ENCODE measurements at regions not wholly inside any gene's neighbourhood (a gene's known extent, or its start where the extent isn't known, plus 50 kb on each side); places are given as distances from the start of the nearest gene placed in this dataset.
"Not testable (repeated sequence)": the region's sequence is repeated elsewhere in the genome, so short reads cannot be mapped to it uniquely, and the experiment has no call there.

GRCh38 chr5:1963358-1963757, 80.6 kb upstream of the IRX4 start:
- no peak for DNase-seq

DNA sequence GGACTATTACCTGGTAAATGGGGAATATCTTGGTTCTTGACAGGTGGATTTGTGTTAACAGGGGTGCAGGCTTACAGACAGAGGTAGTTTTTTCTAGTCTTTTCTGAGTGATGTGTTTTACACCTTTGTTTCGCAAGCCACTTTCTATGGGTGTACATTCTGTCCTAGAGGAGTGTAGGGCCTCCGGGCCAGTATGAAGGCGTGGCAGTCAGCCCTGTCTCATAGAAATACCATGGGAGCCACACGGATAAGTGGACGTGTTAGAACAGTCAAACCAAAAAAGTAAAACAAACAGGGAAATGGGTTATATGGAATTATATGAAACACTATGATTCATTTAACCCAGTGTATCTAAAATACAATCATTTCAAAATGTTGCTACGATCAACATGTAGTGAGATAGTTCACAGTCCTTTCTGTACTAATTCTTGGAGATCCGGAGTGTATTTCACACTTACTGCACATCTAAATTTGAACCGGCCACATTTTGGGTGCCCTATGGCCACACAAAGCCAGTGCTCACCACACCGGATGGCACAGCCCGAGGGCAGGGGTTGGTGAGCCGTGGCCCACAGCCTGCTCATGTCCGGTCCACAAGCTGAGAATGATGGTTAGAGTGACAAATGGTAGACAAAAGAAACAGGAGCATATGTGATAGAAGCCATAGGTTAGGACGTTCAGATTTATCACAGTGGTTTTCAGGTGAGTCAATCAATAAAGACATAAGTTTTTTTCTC, 80.1 kb upstream of the IRX4 start:
- no peak for DNase-seq

GRCh38 chr5:1961952-1962595, 79.3 kb upstream of the IRX4 start:
- DNase-seq = no peak

GRCh38 chr5:1961304-1961946, 78.7 kb upstream of the IRX4 start:
- DNase-seq = no peak

DNA sequence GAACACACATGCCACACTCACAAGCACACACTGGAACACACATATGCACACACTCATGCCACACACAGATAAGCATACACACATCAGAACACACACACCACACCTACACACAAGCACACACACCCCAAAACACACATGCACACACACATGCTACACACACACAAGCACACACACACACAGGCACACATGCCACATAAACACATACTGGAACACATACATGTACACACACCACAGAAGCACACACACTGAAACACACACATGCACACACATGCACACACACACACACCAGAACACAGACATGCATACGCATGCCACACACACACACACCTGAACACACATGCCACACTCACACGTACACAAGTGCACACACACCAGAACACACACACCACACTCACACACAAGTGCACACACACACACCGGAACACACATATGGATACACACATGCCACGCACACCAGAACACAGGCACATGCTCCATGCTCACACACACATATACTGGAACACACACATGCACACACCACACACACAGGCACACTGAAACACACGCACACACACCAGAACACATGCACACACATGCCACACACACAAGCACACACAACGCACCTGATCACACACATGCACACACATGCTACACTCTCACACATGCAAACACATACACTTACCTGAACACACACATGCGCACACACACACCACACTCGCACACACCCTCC, 78.0 kb upstream of the IRX4 start:
- DNase-seq = no peak

GRCh38 chr5:1959725-1960581, 77.2 kb upstream of the IRX4 start:
- DNase-seq = no peak

DNA sequence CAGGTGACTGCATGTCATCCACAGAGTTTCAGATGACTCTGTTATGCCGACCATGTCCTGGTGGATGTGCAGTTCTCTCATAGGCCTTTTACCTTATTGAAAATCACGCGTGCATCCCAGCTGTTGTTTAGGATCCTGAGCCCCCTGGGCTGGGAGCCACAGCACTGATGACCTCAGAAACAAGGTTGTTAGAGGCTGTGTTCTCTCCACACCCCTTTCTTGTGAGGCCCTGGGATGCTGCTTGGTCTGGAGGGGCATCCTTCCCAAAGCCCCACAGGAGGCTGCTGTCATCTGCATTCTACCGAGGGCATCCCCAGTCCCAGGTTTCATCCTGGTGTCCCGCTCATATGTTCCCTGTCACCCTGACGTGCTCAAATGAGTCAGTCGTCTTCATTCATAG, 76.5 kb upstream of the IRX4 start:
- no peak for DNase-seq

GRCh38 chr5:1958211-1959010, 75.7 kb upstream of the IRX4 start:
- no peak for DNase-seq

DNA sequence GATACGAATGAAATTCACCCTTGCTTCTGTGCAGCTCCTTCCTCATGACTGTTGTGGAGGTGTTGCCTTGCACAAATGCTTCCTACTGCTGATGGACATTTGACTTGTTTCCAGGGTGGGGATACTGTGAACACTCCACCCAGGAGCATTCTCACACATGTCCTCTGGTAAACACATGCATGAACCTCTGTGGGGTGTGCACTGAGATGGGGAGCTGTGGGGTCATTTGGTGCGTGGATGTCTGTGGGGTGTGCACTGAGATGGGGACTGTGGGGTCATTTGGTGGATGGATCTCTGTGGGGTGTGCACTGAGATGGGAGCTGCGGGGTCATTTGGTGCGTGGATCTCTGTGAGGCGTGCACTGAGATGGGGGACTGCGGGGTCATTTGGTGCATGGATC, 72.9 kb upstream of the IRX4 start:
- no peak for DNase-seq

DNA sequence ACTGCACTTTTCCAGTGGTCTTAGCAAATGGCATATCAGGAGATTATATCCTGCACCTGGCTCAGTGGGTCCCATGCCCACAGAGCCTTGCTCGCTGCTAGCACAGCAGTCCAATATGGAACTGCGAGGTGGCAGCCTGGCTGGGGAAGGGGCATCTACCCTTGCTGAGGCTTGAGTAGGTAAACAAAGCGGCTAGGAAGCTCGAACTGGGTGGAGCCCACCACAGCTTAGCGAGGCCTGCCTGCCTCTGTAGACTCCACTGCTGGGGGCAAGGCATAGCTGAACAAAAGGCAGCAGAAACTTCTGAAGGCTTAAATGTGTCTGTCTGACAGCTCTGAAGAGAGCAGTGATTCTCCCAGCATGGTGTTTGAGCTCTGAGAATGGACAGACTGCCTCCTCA, 71.0 kb upstream of the IRX4 start:
- not testable (repeated sequence) for DNase-seq

DNA sequence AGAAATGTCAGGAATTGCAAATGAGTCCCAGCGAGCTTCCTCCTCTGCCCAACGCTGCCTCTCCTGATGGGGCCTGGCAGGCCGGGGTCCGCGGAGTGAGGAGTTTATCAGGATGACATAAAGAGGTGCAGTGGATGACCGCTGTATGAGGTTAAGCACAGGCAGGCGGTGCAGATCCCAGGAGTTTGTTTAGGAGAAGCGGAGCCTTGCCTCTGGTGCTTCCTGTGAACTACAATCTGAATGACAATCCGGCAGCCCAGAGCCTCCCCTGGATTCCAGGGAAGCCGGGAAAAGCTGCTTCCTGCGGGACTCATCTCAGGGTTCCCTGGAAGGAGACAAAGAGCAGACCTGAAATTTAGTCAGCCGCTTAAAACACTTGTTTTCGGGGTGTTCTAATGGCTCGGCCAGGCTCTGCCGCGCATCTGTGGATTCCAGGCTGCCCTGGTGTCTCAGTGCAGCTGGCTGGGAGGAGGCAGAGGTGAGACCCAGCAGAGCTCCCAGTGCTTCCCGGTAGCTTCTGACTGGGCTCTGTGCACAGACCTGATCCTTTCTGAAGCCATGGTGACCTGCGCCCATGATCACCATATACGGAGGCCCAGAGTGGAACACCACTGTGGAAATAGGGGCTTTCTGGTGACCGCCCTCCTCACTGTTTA, 69.8 kb upstream of the IRX4 start:
- no peak for DNase-seq

- no peak for DNase-seq
These were observed 69.3 kb upstream of the IRX4 start for GRCh38 chr5:1952021-1952420.

DNA sequence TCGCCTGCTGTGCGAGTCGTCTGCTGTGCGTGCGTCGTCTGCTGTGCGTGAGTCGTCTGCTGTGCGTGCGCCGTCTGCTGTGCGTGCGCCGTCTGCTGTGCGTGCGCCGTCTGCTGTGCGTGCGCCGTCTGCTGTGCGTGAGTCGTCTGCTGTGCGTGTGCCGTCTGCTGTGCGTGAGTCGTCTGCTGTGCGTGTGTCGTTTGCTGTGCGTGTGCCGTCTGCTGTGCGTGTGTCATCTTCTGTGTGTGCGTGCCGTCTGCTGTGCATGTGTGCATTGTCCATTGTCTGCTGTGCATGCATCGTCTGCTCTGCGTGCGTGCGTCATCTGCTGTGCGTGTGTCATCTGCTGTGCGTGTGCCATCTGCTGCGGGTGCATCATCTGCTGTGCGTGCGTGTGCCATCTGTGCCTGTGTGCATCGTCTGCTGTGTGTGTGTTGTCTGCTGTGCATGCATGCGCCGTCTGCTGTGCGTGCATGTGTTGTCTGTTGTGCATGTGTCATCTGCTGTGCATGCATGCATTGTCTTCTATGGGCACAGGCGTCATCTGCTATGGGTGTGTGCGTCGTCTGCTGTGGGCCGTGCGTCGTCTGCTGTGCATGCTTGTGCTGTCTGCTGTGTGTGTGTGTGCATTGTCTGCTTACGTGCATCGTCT, 68.6 kb upstream of the IRX4 start:
- DNase-seq = no peak

GRCh38 chr5:1950708-1951103, 68.0 kb upstream of the IRX4 start:
- no peak for DNase-seq

GRCh38 chr5:1950096-1950707, 67.5 kb upstream of the IRX4 start:
- DNase-seq = no peak

GRCh38 chr5:1949253-1949652, 66.5 kb upstream of the IRX4 start:
- DNase-seq = no peak

DNA sequence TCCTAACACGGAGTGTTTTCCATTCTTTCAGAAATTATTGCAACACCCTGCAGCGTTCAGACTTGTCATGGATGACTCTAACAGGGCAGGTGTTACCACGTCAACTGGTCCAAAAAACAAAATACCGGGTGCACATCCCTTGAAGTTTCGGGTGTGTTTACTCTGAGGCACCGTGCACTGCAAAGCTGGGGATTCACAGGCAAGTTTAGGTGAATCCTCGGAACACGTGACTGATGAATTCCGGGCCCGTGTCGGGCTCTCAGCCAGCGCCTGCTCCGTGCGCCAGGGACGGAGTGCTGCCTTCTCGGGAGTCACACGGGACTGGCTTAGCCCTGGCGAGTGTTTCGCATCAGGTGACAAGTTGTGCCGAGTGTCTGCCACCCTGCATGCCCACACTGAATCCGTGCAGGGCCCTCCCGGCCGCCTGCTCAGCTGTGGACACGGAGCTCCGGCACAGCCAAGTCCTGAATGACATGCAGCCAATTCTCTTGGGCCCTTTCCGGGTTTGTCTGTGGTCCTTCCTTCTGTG, 66.0 kb upstream of the IRX4 start:
- DNase-seq = no peak

GRCh38 chr5:1948111-1948510, 65.4 kb upstream of the IRX4 start:
- no peak for DNase-seq

- no peak for DNase-seq
These were observed 64.1 kb upstream of the IRX4 start for GRCh38 chr5:1946776-1947175.

DNA sequence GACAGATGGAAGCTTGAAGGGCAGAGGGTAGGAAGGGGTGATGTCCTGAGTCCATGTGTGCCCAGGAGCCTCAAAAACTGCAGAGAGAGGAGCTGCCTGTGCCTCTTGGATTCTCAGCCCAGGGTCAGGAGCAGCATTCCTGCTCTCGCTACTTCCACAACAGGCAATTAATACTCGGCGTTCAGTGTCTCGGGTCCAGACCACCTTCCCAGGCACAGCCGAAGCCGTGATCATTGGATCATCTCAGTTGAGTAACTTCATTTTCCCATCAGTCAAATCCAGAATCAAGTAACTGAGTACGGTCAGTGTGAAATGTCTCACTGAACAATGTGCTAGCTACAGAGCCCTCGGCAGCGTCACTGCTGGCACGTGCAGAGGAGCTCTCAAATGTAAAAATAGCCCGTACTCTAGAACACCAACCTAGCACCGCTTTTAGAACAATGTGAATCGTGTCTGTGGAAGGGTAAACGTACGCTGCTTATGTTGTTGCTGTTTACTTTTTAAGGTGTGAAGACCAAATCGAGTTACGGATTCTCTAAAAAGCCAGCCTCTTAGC, 63.5 kb upstream of the IRX4 start:
- no peak for DNase-seq

Data from T-helper 2 cell (primary cell).